Naive thymus-derived CD4-positive, alpha-beta T cell (primary cell): ENCODE measurements at regions not wholly inside any gene's neighbourhood (a gene's known extent, or its start where the extent isn't known, plus 50 kb on each side); places are given as distances from the start of the nearest gene placed in this dataset.
"Not testable (repeated sequence)": the region's sequence is repeated elsewhere in the genome, so short reads cannot be mapped to it uniquely, and the experiment has no call there.

Experiments
- ATAC-seq: fragments of 150-1000 bp; cut with Tn5 transposase; 2 replicates; pipeline ENCODE4 v1.10.0; 2021; ENCODE audit warnings: mild to moderate bottlenecking, moderate library complexity
- CTCF ChIA-PET: fragments of 350-600 bp; sonication (Branson Sonifier 250); formaldehyde crosslinking; loops from one replicate; lab custom pipeline; 2021; ENCODE audit warnings: antibody characterized with exemption; lab: Charles Lee
- POLR2A ChIA-PET: fragments of 350-600 bp; sonication (Branson Sonifier 250); formaldehyde crosslinking; loops from one replicate; lab custom pipeline; 2021; ENCODE audit warnings: antibody characterized with exemption, inconsistent platforms; lab: Charles Lee
- DNase-seq, 9 donors: peaks; one replicate each; pipeline versions ENCODE4 v3.0.0 to v3.0.0-alpha.2; 2020 to 2022; ENCODE audit warnings: mixed read lengths in 1 of 9
- H3K27ac ChIP-seq: one replicate; pipeline ENCODE4 v1.7.0; 2013; ENCODE audit warnings: mild to moderate bottlenecking, low read depth, low read length, moderate library complexity
- H3K27me3 ChIP-seq, 2 donors: one replicate each; pipeline ENCODE4 v1.7.0; 2013; ENCODE audit warnings: low read length in 2 of 2, mild to moderate bottlenecking in 2 of 2, moderate library complexity in 2 of 2; ENCODE audit not compliant: control insufficient read depth in 2 of 2, insufficient read depth in 2 of 2
- H3K36me3 ChIP-seq, 3 experiments: 1 replicate in 2 of 3; 2 replicates in 1 of 3; pipeline ENCODE4 v1.7.0; 2013; ENCODE audit warnings: low read length in 3 of 3, mild to moderate bottlenecking in 3 of 3, moderate library complexity in 1 of 3; ENCODE audit not compliant: insufficient read depth in 3 of 3, control insufficient read depth in 2 of 3
- H3K4me1 ChIP-seq, 2 donors: one replicate each; pipeline ENCODE4 v1.7.0; 2013; ENCODE audit warnings: low read length in 2 of 2, mild to moderate bottlenecking in 2 of 2, moderate library complexity in 1 of 2; ENCODE audit not compliant: control insufficient read depth in 2 of 2, insufficient read depth in 2 of 2
- H3K4me3 ChIP-seq: 2 replicates; pipeline ENCODE4 v1.7.0; 2013; ENCODE audit warnings: mild to moderate bottlenecking, low read length
- H3K9me3 ChIP-seq, 3 experiments: 1 replicate in 2 of 3; 2 replicates in 1 of 3; pipeline ENCODE4 v1.7.0; 2013; ENCODE audit warnings: low read length in 3 of 3; ENCODE audit not compliant: control insufficient read depth in 2 of 3
- H3K27ac Mint-ChIP-seq, 9 donors: one replicate each; pipeline ENCODE4 v1.8.0; 2020 to 2022; ENCODE audit warnings: mixed read lengths in 9 of 9, mild to moderate bottlenecking in 8 of 9, moderate library complexity in 5 of 9, inconsistent platforms in 2 of 9
- H3K27me3 Mint-ChIP-seq, 5 donors: one replicate each; pipeline ENCODE4 v1.8.0; 2021 to 2022; ENCODE audit warnings: mixed read lengths in 5 of 5, mild to moderate bottlenecking in 1 of 5
- H3K36me3 Mint-ChIP-seq, 5 donors: one replicate each; pipeline ENCODE4 v1.8.0; 2020 to 2022; ENCODE audit warnings: mixed read lengths in 5 of 5, mild to moderate bottlenecking in 3 of 5, inconsistent platforms in 1 of 5
- H3K4me1 Mint-ChIP-seq, 7 donors: one replicate each; pipeline ENCODE4 v1.8.0; 2020 to 2022; ENCODE audit warnings: mixed read lengths in 7 of 7, mild to moderate bottlenecking in 3 of 7, inconsistent platforms in 1 of 7
- H3K4me3 Mint-ChIP-seq, 10 donors: one replicate each; pipeline ENCODE4 v1.8.0; 2020 to 2022; ENCODE audit warnings: mild to moderate bottlenecking in 10 of 10, mixed read lengths in 10 of 10, moderate library complexity in 6 of 10, inconsistent platforms in 2 of 10
- H3K9me3 Mint-ChIP-seq, 11 donors: one replicate each; pipeline ENCODE4 v1.8.0; 2020 to 2022; ENCODE audit warnings: mixed read lengths in 11 of 11, mild to moderate bottlenecking in 4 of 11, inconsistent platforms in 1 of 11, moderate library complexity in 1 of 11
- intact Hi-C, 2 donors: fragments of 100-400 bp; cut with micrococcal nuclease; formaldehyde crosslinking; loops; one replicate each; pipeline ENCODE4 v1.15.1; 2023

DNA sequence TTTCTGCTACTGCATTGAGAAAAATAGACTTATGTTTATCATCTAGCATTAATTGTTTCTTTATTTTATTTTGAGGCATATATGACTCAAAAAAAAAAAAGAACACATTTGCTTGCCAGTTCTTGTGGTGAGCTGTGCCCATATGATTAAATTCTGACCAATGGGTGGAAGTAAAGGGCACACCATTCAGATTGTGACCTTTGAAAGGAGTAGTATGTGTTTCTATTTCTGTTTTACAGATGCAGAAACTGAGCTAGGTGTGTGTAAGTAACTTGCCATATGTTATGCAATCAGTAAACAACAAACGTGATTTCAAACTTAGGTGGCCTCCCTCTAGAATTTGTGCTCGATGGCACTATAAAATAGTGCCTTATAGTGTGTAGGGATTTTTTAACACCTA, 368.1 kb upstream of the EDIL3 start:
- Mint-ChIP-seq H3K4me3 (no peak overlapping the region), H3K36me3 (no peaks in the 10 kb centered on the region), H3K9me3 (peaks cover 0 to 6% (median 0%) of the 10 kb centered on the region in 11 donors), H3K27me3 (no peaks in the 10 kb centered on the region), H3K27ac (no peak overlapping the region), H3K4me1 (no peaks in the 10 kb centered on the region)
- H3K27ac ChIP-seq: no peak overlapping the region
- H3K36me3 ChIP-seq: no peaks in the 10 kb centered on the region
- H3K27me3 ChIP-seq: no peaks in the 10 kb centered on the region
- CTCF ChIA-PET: no interaction called here
- POLR2A ChIA-PET: no interaction called here
- intact Hi-C loops: no loop called here
- DNase-seq (no peak), ATAC-seq (no peak)
- H3K4me1 ChIP-seq: no peaks in the 10 kb centered on the region
- H3K9me3 ChIP-seq: no peaks in the 10 kb centered on the region
- H3K4me3 ChIP-seq: no peak overlapping the region

DNA sequence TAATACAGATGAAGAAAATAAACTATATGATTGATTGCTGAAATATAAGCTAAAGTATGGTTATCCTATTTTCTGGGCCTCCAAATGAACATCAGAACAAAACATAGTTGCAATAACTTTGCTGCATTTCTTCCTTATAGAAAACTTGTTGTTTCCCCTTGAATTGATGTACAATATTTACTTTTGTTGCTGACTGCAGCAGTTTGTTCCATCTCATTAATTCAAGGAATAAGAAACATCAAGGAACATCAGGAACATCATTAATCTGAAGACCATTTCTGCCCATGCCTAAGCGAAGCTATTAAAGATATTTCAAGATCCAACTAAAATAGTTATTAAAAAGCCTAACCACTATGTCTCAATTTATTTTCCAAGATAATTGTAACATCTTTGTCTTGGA, 363.6 kb upstream of the EDIL3 start:
- H3K27ac Mint-ChIP-seq: no peak overlapping the region
- ChIA-PET POLR2A (no interaction called here), CTCF (no interaction called here)
- no peaks in the 10 kb centered on the region for H3K36me3 Mint-ChIP-seq
- no peak overlapping the region for H3K4me3 Mint-ChIP-seq
- no peaks in the 10 kb centered on the region for H3K4me1 Mint-ChIP-seq
- H3K36me3 ChIP-seq: no peaks in the 10 kb centered on the region
- H3K9me3 Mint-ChIP-seq: peaks cover 0 to 15% (median 3%) of the 10 kb centered on the region in 11 donors
- intact Hi-C loops: no loop called here
- no peaks in the 10 kb centered on the region for H3K4me1 ChIP-seq
- no peak overlapping the region for H3K27ac ChIP-seq
- H3K27me3 ChIP-seq: no peaks in the 10 kb centered on the region
- no peaks in the 10 kb centered on the region for H3K9me3 ChIP-seq
- DNase-seq (no peak), ATAC-seq (no peak)
- no peak overlapping the region for H3K4me3 ChIP-seq
- H3K27me3 Mint-ChIP-seq: no peaks in the 10 kb centered on the region

DNA sequence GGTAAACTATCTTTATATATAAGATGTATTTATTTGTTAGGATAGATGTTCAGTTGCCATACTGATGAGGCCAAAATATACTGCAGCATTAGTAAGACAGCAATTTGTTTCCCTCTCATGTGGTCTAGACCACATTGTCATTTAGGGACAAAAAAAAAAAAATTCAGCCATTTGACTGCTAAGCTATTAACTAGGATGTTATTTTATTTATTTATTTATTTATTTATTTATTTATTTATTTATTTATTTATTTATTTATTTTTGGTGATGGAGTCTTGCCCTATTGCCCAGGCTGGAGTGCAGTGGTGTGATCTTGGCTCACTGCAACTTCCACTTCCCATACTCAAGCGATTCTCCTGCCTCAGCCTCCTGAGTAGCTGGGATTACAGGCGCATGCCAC, 361.6 kb upstream of the EDIL3 start:
- H3K27me3 Mint-ChIP-seq, intact Hi-C loops, POLR2A ChIA-PET, H3K9me3 ChIP-seq, H3K27ac Mint-ChIP-seq, ATAC-seq, H3K4me3 Mint-ChIP-seq, H3K27ac ChIP-seq, H3K27me3 ChIP-seq, H3K4me1 ChIP-seq, DNase-seq, H3K36me3 Mint-ChIP-seq, H3K4me1 Mint-ChIP-seq, H3K4me3 ChIP-seq, CTCF ChIA-PET, H3K36me3 ChIP-seq: not testable (repeated sequence)
- H3K9me3 Mint-ChIP-seq: peaks cover 0 to 19% (median 3%) of the 10 kb centered on the region in 11 donors

DNA sequence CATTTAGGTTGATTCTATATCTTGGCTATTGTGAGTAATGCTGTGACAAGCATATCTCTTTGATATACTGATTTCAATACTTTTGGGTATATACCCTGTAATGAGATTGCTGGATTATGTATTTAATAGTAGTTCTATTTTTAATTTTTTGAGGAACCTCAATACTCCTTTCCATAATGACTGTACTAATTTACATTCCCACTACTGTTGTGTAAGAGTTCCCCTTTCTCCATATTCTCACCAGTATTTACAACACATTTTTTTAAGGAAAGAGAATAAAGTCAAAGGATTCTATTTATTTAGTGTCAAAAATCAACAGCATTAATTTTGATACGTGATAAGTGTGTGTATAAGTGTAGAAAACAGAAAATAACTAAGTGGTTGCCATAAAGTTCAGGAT, 356.4 kb upstream of the EDIL3 start:
- Mint-ChIP-seq H3K27ac (no peak overlapping the region), H3K4me1 (no peaks in the 10 kb centered on the region), H3K9me3 (peaks cover 0 to 22% (median 2%) of the 10 kb centered on the region in 11 donors), H3K4me3 (no peak overlapping the region), H3K27me3 (no peaks in the 10 kb centered on the region), H3K36me3 (no peaks in the 10 kb centered on the region)
- H3K9me3 ChIP-seq: no peaks in the 10 kb centered on the region
- CTCF ChIA-PET: no interaction called here
- no peak overlapping the region for H3K27ac ChIP-seq
- no peaks in the 10 kb centered on the region for H3K36me3 ChIP-seq
- intact Hi-C loops: no loop called here
- ATAC-seq: no peak
- no peaks in the 10 kb centered on the region for H3K4me1 ChIP-seq
- no peaks in the 10 kb centered on the region for H3K27me3 ChIP-seq
- POLR2A ChIA-PET: interaction anchor here (0.6 kb wide), 1 partner anchor 89 kb away, joined by 3 read pairs; no protein-coding TSS in a partner anchor
- no peak overlapping the region for H3K4me3 ChIP-seq
- no peak for DNase-seq

DNA sequence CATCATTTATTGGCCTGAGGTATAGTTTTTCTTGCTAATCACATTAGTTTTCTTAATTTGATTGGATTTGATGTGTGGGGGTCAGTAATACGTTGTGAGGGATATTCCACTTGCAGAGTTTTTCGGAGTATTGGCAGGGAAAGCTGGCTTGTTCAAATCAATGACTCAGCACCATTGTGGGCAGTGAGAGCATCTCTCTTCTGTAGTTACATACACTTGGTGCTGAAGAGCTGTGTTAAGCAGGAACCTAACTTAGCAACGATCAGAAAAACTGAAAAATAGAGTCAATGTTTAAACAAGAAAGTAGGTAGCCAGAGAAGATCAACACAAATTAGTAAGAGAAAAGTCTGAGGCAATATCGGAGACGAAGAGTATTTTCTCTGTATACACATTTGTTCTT, 344.6 kb upstream of the EDIL3 start:
- no peak overlapping the region for H3K27ac Mint-ChIP-seq
- H3K4me1 Mint-ChIP-seq: no peaks in the 10 kb centered on the region
- no peak for DNase-seq
- H3K9me3 Mint-ChIP-seq: peaks cover 0 to 12% (median 0%) of the 10 kb centered on the region in 11 donors
- POLR2A ChIA-PET: interaction anchor here (0.7 kb wide), 1 partner anchor 13 kb away, joined by 3 read pairs; no protein-coding TSS in a partner anchor
- no peaks in the 10 kb centered on the region for H3K27me3 ChIP-seq
- H3K9me3 ChIP-seq: no peaks in the 10 kb centered on the region
- no peak overlapping the region for H3K27ac ChIP-seq
- intact Hi-C loops: no loop called here
- CTCF ChIA-PET: no interaction called here
- H3K4me3 ChIP-seq: no peak overlapping the region
- H3K36me3 ChIP-seq: no peaks in the 10 kb centered on the region
- ATAC-seq: no peak
- no peaks in the 10 kb centered on the region for H3K27me3 Mint-ChIP-seq
- no peak overlapping the region for H3K4me3 Mint-ChIP-seq
- no peaks in the 10 kb centered on the region for H3K36me3 Mint-ChIP-seq
- no peaks in the 10 kb centered on the region for H3K4me1 ChIP-seq

DNA sequence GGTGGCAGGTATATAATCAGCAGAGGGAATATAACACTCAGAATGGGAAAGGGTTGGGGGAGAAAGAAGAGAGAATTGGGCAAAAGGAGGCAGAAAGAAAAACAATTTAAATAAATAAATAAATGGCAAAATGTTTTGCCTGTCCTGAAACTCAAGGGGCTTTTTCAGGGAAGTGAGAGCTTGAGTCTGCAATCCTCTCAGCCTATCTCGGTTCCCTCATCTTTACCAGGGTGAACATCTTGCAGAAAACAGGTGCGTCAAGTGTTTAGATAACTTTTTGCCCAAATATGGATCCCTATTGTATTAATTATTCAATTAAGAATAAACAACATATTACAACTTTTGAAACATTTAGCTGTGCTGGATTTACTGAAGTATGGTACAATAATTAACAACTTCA, 343.0 kb upstream of the EDIL3 start:
- CTCF ChIA-PET: no interaction called here
- H3K4me1 ChIP-seq: no peaks in the 10 kb centered on the region
- DNase-seq (no peak), ATAC-seq (no peak)
- H3K4me3 ChIP-seq: no peak overlapping the region
- POLR2A ChIA-PET: no interaction called here
- no peak overlapping the region for H3K27ac ChIP-seq
- Mint-ChIP-seq H3K4me1 (no peaks in the 10 kb centered on the region), H3K4me3 (no peak overlapping the region), H3K36me3 (no peaks in the 10 kb centered on the region), H3K27me3 (no peaks in the 10 kb centered on the region), H3K9me3 (peaks cover 0 to 10% (median 0%) of the 10 kb centered on the region in 11 donors), H3K27ac (no peak overlapping the region)
- no peaks in the 10 kb centered on the region for H3K9me3 ChIP-seq
- H3K36me3 ChIP-seq: no peaks in the 10 kb centered on the region
- H3K27me3 ChIP-seq: no peaks in the 10 kb centered on the region
- intact Hi-C loops: no loop called here

DNA sequence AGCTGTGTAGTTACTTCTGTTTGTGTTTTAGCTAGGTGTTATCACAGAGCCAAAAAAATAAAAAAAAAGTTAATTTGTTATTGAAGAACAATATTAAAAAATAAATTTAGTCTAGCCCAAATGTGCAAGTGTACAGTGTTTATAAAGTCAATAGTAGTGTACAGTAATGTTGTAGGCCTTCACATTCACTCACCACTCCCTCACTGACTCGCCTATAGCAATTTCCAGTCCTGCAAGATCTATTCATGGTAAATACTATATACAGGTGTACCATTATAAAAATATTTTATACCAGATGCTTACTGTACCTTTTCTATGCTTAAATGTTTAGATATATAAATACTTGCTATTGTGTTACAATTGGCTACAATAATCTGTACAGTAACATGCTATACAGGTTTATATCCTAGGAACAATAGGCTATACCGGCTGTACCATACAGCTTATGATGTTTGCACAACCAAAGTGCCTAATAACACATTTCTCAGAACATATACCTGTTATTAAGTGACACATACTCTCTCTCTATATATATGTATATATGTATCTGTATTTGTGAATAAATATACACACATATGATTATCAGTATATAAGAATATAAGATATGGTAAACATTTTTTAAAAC, 341.4 kb upstream of the EDIL3 start:
- Histone ChIP-seq H3K27me3 (no peaks in the 10 kb centered on the region), H3K36me3 (no peaks in the 10 kb centered on the region), H3K27ac (no peak overlapping the region), H3K4me1 (no peaks in the 10 kb centered on the region), H3K9me3 (no peaks in the 10 kb centered on the region), H3K4me3 (no peak overlapping the region)
- POLR2A ChIA-PET: no interaction called here
- no peak overlapping the region for H3K4me3 Mint-ChIP-seq
- DNase-seq (no peak), ATAC-seq (no peak)
- H3K9me3 Mint-ChIP-seq: peaks cover 0 to 10% (median 0%) of the 10 kb centered on the region in 11 donors
- intact Hi-C loops: no loop called here
- H3K27me3 Mint-ChIP-seq: no peaks in the 10 kb centered on the region
- H3K36me3 Mint-ChIP-seq: no peaks in the 10 kb centered on the region
- CTCF ChIA-PET: no interaction called here
- H3K4me1 Mint-ChIP-seq: no peaks in the 10 kb centered on the region
- H3K27ac Mint-ChIP-seq: no peak overlapping the region
